Fibroblast of lung (primary cell): ENCODE measurements at regions not wholly inside any gene's neighbourhood (a gene's known extent, or its start where the extent isn't known, plus 50 kb on each side); places are given as distances from the start of the nearest gene placed in this dataset.

ENCODE experiments used
- EZH2 ChIP-seq: IDR thresholded peaks from 2 replicates; pipeline ENCODE4 v1.5.1; 2012; ENCODE audit warnings: low read length, control low read depth, mild to moderate bottlenecking; ENCODE audit errors: missing control alignments
- TF ChIP-seq, protein P1 (sequence below), 2 donors: IDR thresholded peaks in 1 of 2; conservative IDR thresholded peaks in 1 of 2; 1 replicate in 1 of 2; 2 replicates in 1 of 2; pipeline ENCODE4 v1.5.1; 2011 to 2012; ENCODE audit warnings: low read length in 2 of 2, control low read depth in 1 of 2, inconsistent platforms in 1 of 2, low read depth in 1 of 2, mild to moderate bottlenecking in 1 of 2

DNA sequence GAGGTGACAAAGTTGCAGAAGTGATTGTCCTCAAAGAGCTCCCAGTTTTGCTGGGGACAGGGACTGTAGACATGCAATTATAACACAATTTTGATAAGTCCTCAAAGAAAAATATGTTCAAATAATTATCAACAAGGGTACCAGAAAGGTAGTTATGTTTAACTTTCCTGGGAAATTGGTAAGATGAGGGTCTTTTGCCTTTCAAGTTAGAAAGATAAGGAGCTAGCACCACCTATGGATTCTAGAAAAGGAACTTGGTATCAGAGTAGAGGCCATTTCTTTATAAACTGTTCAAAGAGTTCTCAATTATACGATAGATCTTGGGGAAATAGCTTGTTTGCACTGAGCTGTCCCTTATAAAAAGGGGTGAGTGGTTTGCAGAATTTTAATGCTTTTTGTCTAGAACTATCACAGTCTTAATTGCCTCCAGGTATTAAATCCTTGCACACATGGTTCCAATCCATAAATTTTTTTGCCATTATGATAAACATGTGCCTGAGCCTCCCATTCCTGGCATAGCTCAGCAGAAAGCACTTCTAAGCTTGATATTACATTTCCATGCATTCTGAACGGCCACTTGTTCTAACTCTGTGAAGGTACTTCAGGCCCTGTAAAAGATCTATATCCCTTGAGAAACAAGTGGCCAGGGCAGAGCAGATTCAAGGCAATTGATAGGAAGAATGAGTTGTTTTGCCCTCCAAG lies 247.5 kb upstream of the LRIG1 start:
- no peak for TF ChIP-seq EZH2
- TF ChIP-seq, protein P1, sequence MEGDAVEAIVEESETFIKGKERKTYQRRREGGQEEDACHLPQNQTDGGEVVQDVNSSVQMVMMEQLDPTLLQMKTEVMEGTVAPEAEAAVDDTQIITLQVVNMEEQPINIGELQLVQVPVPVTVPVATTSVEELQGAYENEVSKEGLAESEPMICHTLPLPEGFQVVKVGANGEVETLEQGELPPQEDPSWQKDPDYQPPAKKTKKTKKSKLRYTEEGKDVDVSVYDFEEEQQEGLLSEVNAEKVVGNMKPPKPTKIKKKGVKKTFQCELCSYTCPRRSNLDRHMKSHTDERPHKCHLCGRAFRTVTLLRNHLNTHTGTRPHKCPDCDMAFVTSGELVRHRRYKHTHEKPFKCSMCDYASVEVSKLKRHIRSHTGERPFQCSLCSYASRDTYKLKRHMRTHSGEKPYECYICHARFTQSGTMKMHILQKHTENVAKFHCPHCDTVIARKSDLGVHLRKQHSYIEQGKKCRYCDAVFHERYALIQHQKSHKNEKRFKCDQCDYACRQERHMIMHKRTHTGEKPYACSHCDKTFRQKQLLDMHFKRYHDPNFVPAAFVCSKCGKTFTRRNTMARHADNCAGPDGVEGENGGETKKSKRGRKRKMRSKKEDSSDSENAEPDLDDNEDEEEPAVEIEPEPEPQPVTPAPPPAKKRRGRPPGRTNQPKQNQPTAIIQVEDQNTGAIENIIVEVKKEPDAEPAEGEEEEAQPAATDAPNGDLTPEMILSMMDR (conservative IDR thresholded peaks at IDR 0.05 in 1 of 2, IDR thresholded peaks at IDR 0.05 in 1 of 2; ENCODE audit: low read depth in 1 of 2, low read length in 2 of 2), result no peak
